ENCODE measurements at regions not wholly inside any gene's neighbourhood (a gene's known extent, or its start where the extent isn't known, plus 50 kb on each side); places are given as distances from the start of the nearest gene placed in this dataset.
"Not testable (repeated sequence)": the region's sequence is repeated elsewhere in the genome, so short reads cannot be mapped to it uniquely, and the experiment has no call there.

DNA sequence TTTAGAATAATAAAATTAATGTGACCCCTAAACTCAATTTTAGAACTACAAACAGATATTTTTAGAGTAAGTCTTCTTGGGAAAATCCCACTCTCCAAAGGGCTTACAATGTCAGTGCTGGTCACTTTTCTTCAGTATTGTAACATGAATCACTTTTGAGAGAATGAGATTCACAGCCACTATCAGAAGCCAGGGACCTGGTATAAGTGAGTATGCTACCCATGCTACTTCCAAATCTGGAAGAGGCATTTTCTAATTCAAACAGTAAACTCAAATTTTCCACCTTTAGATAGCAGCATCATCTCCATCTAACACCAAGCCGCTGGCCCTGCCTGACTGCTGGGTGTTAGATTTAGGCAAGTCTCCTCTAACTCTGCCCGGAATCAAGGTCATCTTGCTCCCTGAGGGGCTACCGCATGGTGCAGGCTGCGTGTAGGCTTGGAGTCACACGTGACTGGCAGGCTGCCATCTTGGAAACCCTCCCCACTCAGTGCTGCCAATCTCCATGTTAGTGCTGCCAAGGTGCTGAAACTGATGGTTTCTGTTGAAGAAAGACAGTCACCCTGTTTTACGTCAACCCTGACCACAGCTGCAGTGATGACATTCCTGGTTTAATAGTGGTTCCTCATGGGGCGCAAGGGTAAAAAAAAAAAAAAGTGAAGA lies 882.9 kb upstream of the B3GALT2 start:
- no peak overlapping the region for H3K4me3 ChIP-seq (replicated peaks; ENCODE audit: low read depth, low read length)
- TF ChIP-seq, protein P1, sequence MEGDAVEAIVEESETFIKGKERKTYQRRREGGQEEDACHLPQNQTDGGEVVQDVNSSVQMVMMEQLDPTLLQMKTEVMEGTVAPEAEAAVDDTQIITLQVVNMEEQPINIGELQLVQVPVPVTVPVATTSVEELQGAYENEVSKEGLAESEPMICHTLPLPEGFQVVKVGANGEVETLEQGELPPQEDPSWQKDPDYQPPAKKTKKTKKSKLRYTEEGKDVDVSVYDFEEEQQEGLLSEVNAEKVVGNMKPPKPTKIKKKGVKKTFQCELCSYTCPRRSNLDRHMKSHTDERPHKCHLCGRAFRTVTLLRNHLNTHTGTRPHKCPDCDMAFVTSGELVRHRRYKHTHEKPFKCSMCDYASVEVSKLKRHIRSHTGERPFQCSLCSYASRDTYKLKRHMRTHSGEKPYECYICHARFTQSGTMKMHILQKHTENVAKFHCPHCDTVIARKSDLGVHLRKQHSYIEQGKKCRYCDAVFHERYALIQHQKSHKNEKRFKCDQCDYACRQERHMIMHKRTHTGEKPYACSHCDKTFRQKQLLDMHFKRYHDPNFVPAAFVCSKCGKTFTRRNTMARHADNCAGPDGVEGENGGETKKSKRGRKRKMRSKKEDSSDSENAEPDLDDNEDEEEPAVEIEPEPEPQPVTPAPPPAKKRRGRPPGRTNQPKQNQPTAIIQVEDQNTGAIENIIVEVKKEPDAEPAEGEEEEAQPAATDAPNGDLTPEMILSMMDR (IDR thresholded peaks at IDR 0.05; ENCODE audit: low read length, missing control alignments), result no peak
- peak; percentile 88 for DNase-seq (ENCODE audit: low read depth)

DNA sequence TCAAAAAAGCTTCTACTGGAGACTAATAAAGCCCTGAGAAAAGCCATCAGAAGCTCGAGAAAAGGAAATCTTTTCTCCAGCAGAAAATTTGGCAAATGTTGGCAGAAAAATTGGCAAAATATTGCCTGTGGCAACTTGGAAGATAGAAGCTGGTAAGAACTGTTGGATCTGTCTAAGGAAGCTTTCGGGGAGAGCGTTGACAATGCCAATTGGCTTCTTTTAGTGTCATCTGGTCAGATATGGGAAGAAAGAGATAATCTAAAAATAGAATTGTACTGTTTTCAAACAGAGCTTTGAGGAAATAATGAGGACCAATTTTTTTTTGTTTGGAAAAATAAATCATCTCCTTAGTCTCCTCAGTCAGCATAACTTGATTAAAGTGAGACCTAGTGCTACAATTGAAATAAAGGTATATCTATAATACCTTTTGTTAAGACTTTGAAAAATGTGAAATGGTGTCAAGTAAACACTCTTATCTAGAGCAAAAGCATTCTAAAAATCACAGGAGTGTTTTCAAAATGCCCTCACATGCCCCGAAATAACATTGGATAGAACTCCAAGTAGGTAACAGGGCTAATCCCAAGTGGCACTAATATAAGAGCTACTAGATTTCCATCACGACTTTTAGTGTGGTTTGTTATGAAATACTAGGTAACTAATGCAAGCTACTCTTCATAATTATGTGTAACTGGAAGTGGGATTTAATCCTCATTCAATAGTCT lies 882.2 kb upstream of the B3GALT2 start:
- DNase-seq (ENCODE audit: low read depth), result no peak
- H3K4me3 ChIP-seq (replicated peaks; ENCODE audit: low read depth, low read length), result no peak overlapping the region
- TF ChIP-seq, protein P1 (IDR thresholded peaks at IDR 0.05; ENCODE audit: low read length, missing control alignments), result no peak

DNA sequence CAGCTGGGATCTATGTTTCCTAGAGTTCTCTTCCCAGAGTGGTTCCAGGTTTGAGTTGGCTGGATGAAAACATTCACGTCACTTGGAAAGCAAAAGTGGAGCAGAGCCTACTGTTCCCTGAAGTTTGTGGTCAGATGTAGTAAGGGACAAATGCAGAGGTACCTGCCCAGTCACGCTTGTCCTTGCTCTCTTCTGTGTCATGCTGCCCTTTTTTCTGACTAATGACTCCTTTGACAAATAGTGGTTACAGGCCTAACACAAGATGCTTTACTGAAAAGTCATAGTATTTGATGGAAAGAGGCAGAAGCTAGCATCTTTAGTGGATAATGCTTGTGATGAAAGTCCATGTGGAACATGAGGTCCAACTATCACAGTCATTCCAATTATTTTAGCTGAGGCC lies 881.4 kb upstream of the B3GALT2 start:
- H3K4me3 ChIP-seq (replicated peaks; ENCODE audit: low read depth, low read length), result no peak overlapping the region
- TF ChIP-seq, protein P1 (IDR thresholded peaks at IDR 0.05; ENCODE audit: low read length, missing control alignments), result no peak
- DNase-seq (ENCODE audit: low read depth), result no peak

DNA sequence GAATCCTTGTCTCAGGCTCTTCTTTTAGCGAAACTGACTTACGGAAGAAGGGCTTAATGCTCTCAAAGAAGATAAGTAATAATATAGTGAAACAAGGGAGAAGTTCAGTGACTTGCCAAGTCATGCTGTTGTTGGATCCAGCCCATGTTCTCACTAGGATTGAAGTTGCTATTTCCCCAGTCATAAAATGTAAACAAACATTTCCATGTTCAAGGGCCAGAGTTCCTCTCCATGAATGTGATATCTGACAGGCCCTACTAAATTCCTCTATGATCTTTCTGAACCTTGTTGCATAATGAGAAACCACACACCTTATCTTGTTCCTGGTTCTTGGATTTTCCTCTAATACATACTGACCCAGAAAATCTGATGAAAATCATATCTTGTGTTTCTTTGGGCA lies 876.5 kb upstream of the B3GALT2 start:
- TF ChIP-seq, protein P1 (IDR thresholded peaks at IDR 0.05; ENCODE audit: low read length, missing control alignments), result no peak
- peak; percentile 73 for DNase-seq (ENCODE audit: low read depth)
- no peak overlapping the region for H3K4me3 ChIP-seq (replicated peaks; ENCODE audit: low read depth, low read length)

DNA sequence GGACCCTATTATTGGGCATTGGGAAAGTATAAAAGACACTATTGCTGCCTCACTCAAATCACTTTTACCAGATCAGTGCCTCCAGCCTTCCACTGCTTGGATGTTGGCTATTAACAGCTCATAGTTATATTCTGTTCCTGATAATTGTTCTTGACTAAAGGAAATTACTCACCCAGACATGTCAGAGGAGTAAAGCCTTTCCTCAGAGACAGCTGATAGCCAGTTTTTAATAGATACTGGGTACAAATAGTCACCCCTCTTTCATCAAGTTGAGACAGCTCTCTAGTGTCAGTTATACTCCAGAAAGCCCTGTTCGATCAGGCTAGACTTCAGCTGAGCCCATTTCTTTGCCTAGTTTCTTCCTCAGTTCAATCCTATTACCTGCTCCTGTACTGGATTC lies 876.1 kb upstream of the B3GALT2 start:
- TF ChIP-seq, protein P1 (IDR thresholded peaks at IDR 0.05; ENCODE audit: low read length, missing control alignments), result no peak
- peak; percentile 40 for DNase-seq (ENCODE audit: low read depth)
- no peak overlapping the region for H3K4me3 ChIP-seq (replicated peaks; ENCODE audit: low read depth, low read length)

DNA sequence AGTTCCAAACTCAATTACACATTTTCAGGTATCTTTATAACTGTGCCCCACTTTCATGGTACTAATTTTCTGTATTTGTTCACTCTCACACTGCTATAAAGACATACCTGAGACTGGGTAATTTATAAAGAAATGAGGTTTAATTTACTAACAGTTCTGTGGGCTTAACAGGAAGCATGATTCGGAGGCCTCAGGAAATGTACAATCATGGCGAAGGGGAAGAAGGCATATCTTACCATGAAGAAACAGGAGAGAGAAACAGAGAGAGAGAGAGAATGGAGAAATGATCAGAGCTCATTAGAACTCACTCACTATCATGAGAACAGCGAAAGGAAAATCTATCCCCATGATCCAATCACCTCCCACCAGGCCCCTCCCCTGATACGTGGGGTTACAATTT lies 874.1 kb upstream of the B3GALT2 start:
- DNase-seq (ENCODE audit: low read depth), result no peak
- H3K4me3 ChIP-seq (replicated peaks; ENCODE audit: low read depth, low read length), result no peak overlapping the region

DNA sequence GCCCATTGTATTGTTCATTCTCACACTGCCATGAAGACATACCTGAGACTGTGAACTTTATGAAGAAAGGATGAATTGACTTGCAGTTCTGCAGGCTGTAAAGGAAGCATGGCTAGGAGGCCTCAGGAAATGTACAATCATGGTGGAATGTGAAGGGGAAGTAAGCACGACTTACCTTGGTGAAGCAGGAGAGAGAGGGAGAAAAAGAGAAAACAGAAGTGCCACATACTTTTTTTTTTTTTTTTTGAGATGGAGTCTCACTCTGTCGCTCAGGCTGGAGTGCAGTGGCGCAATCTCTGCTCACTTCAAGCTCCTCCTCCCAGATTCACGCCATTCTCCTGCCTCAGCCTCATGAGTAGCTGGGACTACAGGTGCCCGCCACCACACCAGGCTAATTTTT lies 871.9 kb upstream of the B3GALT2 start:
- H3K4me3 ChIP-seq (replicated peaks; ENCODE audit: low read depth, low read length); DNase-seq (ENCODE audit: low read depth): not testable (repeated sequence)

More for the DNA sequence above, 874.1 kb upstream of the B3GALT2 start:
- TF ChIP-seq, protein P1 (IDR thresholded peaks at IDR 0.05; ENCODE audit: low read length, missing control alignments), result no peak
